ENCODE measurements at regions not wholly inside any gene's neighbourhood (a gene's known extent, or its start where the extent isn't known, plus 50 kb on each side); places are given as distances from the start of the nearest gene placed in this dataset.
A peak's percentile ranks its signal among the peaks of the same experiment; 100 is the strongest.

- 18% methylated on average over 3 of the region's 3 CpGs for WGBS
- Histone ChIP-seq H3K9me3 (no peaks in the 10 kb centered on the region), H3K4me3 (no peak overlapping the region), H3K4me1 (replicated peaks) (peaks cover 4% of the 10 kb centered on the region), H3K27me3 (replicated peaks; ENCODE audit: insufficient read depth) (no peaks in the 10 kb centered on the region), H3K27ac (no peak overlapping the region), H3K36me3 (no peaks in the 10 kb centered on the region)
- intact Hi-C loops (cut with DNase I), result loop anchor here (5.0 kb wide), 1 partner anchor 805 kb away; no protein-coding TSS in a partner anchor
- DNase-seq (ENCODE audit: low spot score), result no peak
- TF ChIP-seq POLR2AphosphoS5 (IDR thresholded peaks at IDR 0.05) (peak; percentile 14), POLR2A (IDR thresholded peaks at IDR 0.05) (no peak)
These were observed 389.6 kb upstream of the DDHD1 start for GRCh38 chr14:53542732-53543131.

GRCh38 chr14:53541411-53541810 lies 388.3 kb upstream of the DDHD1 start:
- no peak overlapping the region for H3K27ac ChIP-seq
- TF ChIP-seq POLR2AphosphoS5 (IDR thresholded peaks at IDR 0.05), result no peak
- no peak for TF ChIP-seq POLR2A (IDR thresholded peaks at IDR 0.05)
- TF ChIP-seq CTCF (IDR thresholded peaks at IDR 0.05), result no peak
- DNase-seq (ENCODE audit: low spot score), result no peak
- H3K4me3 ChIP-seq, result no peak overlapping the region
- intact Hi-C loops (cut with DNase I), result loop anchor here (2.0 to 5.0 kb wide), 2 partner anchors 109 to 806 kb away; no protein-coding TSS in a partner anchor
- H3K36me3 ChIP-seq, result no peaks in the 10 kb centered on the region
- no peaks in the 10 kb centered on the region for H3K9me3 ChIP-seq
- H3K4me1 ChIP-seq (replicated peaks), result peaks cover 4% of the 10 kb centered on the region
- H3K27me3 ChIP-seq (replicated peaks; ENCODE audit: insufficient read depth), result no peaks in the 10 kb centered on the region

GRCh38 chr14:53539489-53540126 lies 386.5 kb upstream of the DDHD1 start:
- TF ChIP-seq POLR2AphosphoS5 (IDR thresholded peaks at IDR 0.05) (no peak), POLR2A (IDR thresholded peaks at IDR 0.05) (no peak), CTCF (IDR thresholded peaks at IDR 0.05) (peak; percentile 64 to 79 (median 72))
- 32% methylated on average over 5 of the region's 5 CpGs for WGBS
- Histone ChIP-seq H3K4me1 (replicated peaks) (peaks cover 4% of the 10 kb centered on the region), H3K4me3 (no peak overlapping the region), H3K9me3 (no peaks in the 10 kb centered on the region), H3K27ac (no peak overlapping the region), H3K27me3 (replicated peaks; ENCODE audit: insufficient read depth) (no peaks in the 10 kb centered on the region), H3K36me3 (no peaks in the 10 kb centered on the region)
- DNase-seq (ENCODE audit: low spot score), result peak; percentile 50
- intact Hi-C loops (cut with DNase I), result loop anchor here (2.0 to 5.0 kb wide), 6 partner anchors 107 to 808 kb away; no protein-coding TSS in a partner anchor

- 36% methylated on average over 2 of the region's 2 CpGs for WGBS
- DNase-seq (ENCODE audit: low spot score), result no peak
- Histone ChIP-seq H3K4me3 (no peak overlapping the region), H3K9me3 (no peaks in the 10 kb centered on the region), H3K4me1 (replicated peaks) (peaks cover 4% of the 10 kb centered on the region), H3K36me3 (no peaks in the 10 kb centered on the region), H3K27me3 (replicated peaks; ENCODE audit: insufficient read depth) (no peaks in the 10 kb centered on the region), H3K27ac (no peak overlapping the region)
- no peak for TF ChIP-seq POLR2A (IDR thresholded peaks at IDR 0.05)
- TF ChIP-seq POLR2AphosphoS5 (IDR thresholded peaks at IDR 0.05), result peak; percentile 33
- TF ChIP-seq CTCF (IDR thresholded peaks at IDR 0.05), result peak in 1 of 4 experiments; percentile 21
- intact Hi-C loops (cut with DNase I), result loop anchor here (2.0 to 5.0 kb wide), 4 partner anchors 231 to 794 kb away; no protein-coding TSS in a partner anchor
These were observed 385.3 kb upstream of the DDHD1 start for GRCh38 chr14:53538316-53538881.

- no peak overlapping the region for H3K27ac ChIP-seq
- no peak for TF ChIP-seq POLR2A (IDR thresholded peaks at IDR 0.05)
- TF ChIP-seq POLR2AphosphoS5 (IDR thresholded peaks at IDR 0.05), result no peak
- no peak for TF ChIP-seq CTCF (IDR thresholded peaks at IDR 0.05)
- H3K4me1 ChIP-seq (replicated peaks), result peaks cover under 1% of the 10 kb centered on the region
- no peaks in the 10 kb centered on the region for H3K9me3 ChIP-seq
- intact Hi-C loops (cut with DNase I), result loop anchor here (2.0 to 5.0 kb wide), 4 partner anchors 230 to 795 kb away; no protein-coding TSS in a partner anchor
- WGBS, result 58% methylated on average over 5 of the region's 5 CpGs
- no peaks in the 10 kb centered on the region for H3K36me3 ChIP-seq
- DNase-seq (ENCODE audit: low spot score), result no peak
- no peak overlapping the region for H3K4me3 ChIP-seq
- H3K27me3 ChIP-seq (replicated peaks; ENCODE audit: insufficient read depth), result no peaks in the 10 kb centered on the region
These were observed 384.5 kb upstream of the DDHD1 start for GRCh38 chr14:53537422-53538315.
